ENCODE measurements at regions not wholly inside any gene's neighbourhood (a gene's known extent, or its start where the extent isn't known, plus 50 kb on each side); places are given as distances from the start of the nearest gene placed in this dataset.

GRCh38 chr7:46290374-46291049 is 369.4 kb upstream of the IGFBP3 start:
- TF ChIP-seq TAF1 (IDR thresholded peaks at IDR 0.05; ENCODE audit: borderline replicate concordance, insufficient read depth, low read length): no peak
- TF ChIP-seq REST (IDR thresholded peaks at IDR 0.05; ENCODE audit: insufficient read depth in 1 of 2, low read depth in 2 of 2, low read length in 2 of 2): no peak
- no peak for TF ChIP-seq POLR2AphosphoS5 (IDR thresholded peaks at IDR 0.05; ENCODE audit: low read depth, low read length)
- TF ChIP-seq SIN3A (IDR thresholded peaks at IDR 0.05; ENCODE audit: borderline replicate concordance, insufficient read depth, low read length): no peak
- TF ChIP-seq FOXP2 (optimal IDR thresholded peaks at IDR 0.05; ENCODE audit: borderline replicate concordance, extremely low read depth, extremely low read length, insufficient read depth): no peak
